Keratinocyte (primary cell): ENCODE measurements at regions not wholly inside any gene's neighbourhood (a gene's known extent, or its start where the extent isn't known, plus 50 kb on each side); places are given as distances from the start of the nearest gene placed in this dataset.

Experiments
- DNase-seq: peaks from one replicate; pipeline ENCODE4 v3.0.0-alpha.2; 2011; ENCODE audit warnings: low read depth, missing footprints, low spot score
- FAIRE-seq: peaks from 2 replicates; lab custom pipeline; 2011; peaks lifted over from hg19 to GRCh38; lab: Jason Lieb, UNC
- H2AFZ ChIP-seq: 2 replicates; pipeline ENCODE4 v1.6.0; 2012; ENCODE audit warnings: low read length, control low read depth, inconsistent platforms; ENCODE audit not compliant: control insufficient read depth
- H3K27ac ChIP-seq: 2 replicates; pipeline ENCODE4 v1.5.1; 2011; ENCODE audit warnings: low read length; ENCODE audit not compliant: control insufficient read depth, insufficient read depth
- H3K27me3 ChIP-seq: 3 replicates; pipeline ENCODE4 v1.6.0; 2011; ENCODE audit warnings: low read length; ENCODE audit not compliant: control insufficient read depth, insufficient read depth; ENCODE audit errors: extremely low read depth
- H3K36me3 ChIP-seq, 2 experiments: 2 replicates in 1 of 2; 3 replicates in 1 of 2; pipeline ENCODE4 v1.5.1; 2011; ENCODE audit warnings: low read length in 2 of 2, mild to moderate bottlenecking in 1 of 2; ENCODE audit not compliant: control insufficient read depth in 2 of 2, insufficient read depth in 2 of 2; ENCODE audit errors: extremely low read depth in 1 of 2
- H3K4me1 ChIP-seq: 3 replicates; pipeline ENCODE4 v1.5.1; 2011; ENCODE audit warnings: low read length; ENCODE audit not compliant: control insufficient read depth, insufficient read depth; ENCODE audit errors: extremely low read depth
- H3K4me2 ChIP-seq: 3 replicates; pipeline ENCODE4 v1.6.0; 2011; ENCODE audit warnings: low read depth, low read length; ENCODE audit not compliant: control insufficient read depth, insufficient read depth; ENCODE audit errors: extremely low read depth
- H3K4me3 ChIP-seq, 3 experiments: fragments of 200-600 bp in 1 of 3; sonication (generic) in 1 of 3; 2 replicates in 2 of 3; 3 replicates in 1 of 3; pipeline ENCODE4 v1.5.1; 2011 to 2016; ENCODE audit warnings: low read length in 3 of 3, mild to moderate bottlenecking in 3 of 3, control low read depth in 2 of 3, inconsistent platforms in 1 of 3, low read depth in 1 of 3, mixed read lengths in 1 of 3, mixed run types in 1 of 3, moderate library complexity in 1 of 3; ENCODE audit not compliant: control insufficient read depth in 2 of 3, insufficient read depth in 2 of 3; ENCODE audit errors: extremely low read depth in 1 of 3
- H3K79me2 ChIP-seq: 2 replicates; pipeline ENCODE4 v1.6.0; 2012; ENCODE audit warnings: low read length; ENCODE audit not compliant: control insufficient read depth, insufficient read depth
- H3K9ac ChIP-seq: 3 replicates; pipeline ENCODE4 v1.6.0; 2011; ENCODE audit warnings: low read length; ENCODE audit not compliant: control insufficient read depth, insufficient read depth; ENCODE audit errors: extremely low read depth
- H3K9me1 ChIP-seq: 3 replicates; pipeline ENCODE4 v1.6.0; 2011; ENCODE audit warnings: low read length; ENCODE audit not compliant: control insufficient read depth, insufficient read depth; ENCODE audit errors: extremely low read depth
- H3K9me3 ChIP-seq: 2 replicates; pipeline ENCODE4 v1.5.1; 2012; ENCODE audit warnings: low read depth, low read length; ENCODE audit not compliant: control insufficient read depth
- H4K20me1 ChIP-seq: 3 replicates; pipeline ENCODE4 v1.6.0; 2011; ENCODE audit warnings: low read length; ENCODE audit not compliant: control insufficient read depth, insufficient read depth; ENCODE audit errors: extremely low read depth
- EZH2 ChIP-seq: IDR thresholded peaks from one replicate; pipeline ENCODE4 v1.6.1; 2012; ENCODE audit warnings: inconsistent platforms, mild to moderate bottlenecking, low read length, moderate library complexity
- dilution Hi-C: fragments of 300-500 bp; cut with MboI; formaldehyde crosslinking; loops from one replicate; pipeline ENCODE4 v1.7.0; 2020; ENCODE audit warnings: low sequenced_read_pairs; ENCODE audit not compliant: extremely low pct_ligation_motif_present
- TF ChIP-seq, protein P1 (sequence below), 3 experiments: IDR thresholded peaks in 1 of 3; conservative IDR thresholded peaks in 1 of 3; optimal IDR thresholded peaks in 1 of 3; 2 replicates in 2 of 3; 3 replicates in 1 of 3; pipeline versions ENCODE3 to v1.5.1; 2011; ENCODE audit warnings: low read length in 3 of 3, mild to moderate bottlenecking in 3 of 3, moderate library complexity in 2 of 3, control low read depth in 1 of 3, inconsistent platforms in 1 of 3; ENCODE audit not compliant: insufficient read depth in 2 of 3; ENCODE audit errors: extremely low read depth in 1 of 3

DNA sequence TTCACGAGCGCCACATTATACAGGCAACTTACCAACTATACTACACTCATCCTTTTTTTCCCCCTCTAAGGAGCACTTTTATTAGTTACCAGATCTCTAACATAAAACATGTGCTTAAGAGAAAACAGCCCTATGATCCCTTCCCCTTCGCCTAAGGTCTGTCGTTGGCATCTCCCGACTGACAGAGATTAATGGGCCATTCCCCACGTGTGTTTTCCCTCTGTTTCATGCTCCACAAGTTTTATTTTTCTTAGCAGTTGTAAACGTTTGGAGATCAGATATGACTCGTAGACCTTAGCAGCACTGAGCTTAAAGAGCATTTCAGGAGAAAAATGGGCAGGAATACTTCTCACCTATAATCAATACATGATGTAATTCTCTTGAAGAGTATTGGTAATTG lies 51.4 kb upstream of the FZD10 start:
- H3K27ac ChIP-seq = no peak overlapping the region
- H3K27me3 ChIP-seq = no peaks in the 10 kb centered on the region
- dilution Hi-C loops = no loop called here

DNA sequence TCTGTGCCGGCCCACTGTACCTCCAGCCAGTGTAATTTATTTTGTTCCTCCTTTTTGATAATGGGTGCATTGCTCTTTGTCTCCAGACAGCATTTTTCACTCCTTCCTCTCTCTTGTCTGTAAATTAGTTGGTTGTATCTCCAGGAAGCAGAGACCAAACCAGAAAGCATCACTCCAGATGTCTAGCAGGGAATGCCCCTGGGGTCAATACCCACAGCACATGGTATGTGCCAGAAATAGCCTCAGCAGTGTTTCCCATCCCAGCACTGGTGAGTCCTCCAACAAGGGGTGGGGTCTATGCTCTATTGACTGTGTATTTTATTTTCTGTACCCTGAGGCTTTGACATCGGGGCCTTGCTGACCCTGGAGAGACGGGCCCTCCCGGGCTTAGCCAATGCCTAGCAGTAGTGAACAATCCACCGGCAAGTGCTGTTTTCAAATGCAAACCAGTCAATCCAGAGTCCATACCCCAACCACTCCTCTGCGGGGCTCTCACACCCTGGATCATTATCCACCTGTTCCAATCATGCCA lies 50.2 kb upstream of the FZD10 start:
- H2AFZ ChIP-seq = no peak overlapping the region
- no peaks in the 10 kb centered on the region for H3K79me2 ChIP-seq
- no peak overlapping the region for H3K9ac ChIP-seq
- no peaks in the 10 kb centered on the region for H3K27me3 ChIP-seq
- H3K9me3 ChIP-seq = no peaks in the 10 kb centered on the region
- H3K36me3 ChIP-seq = no peaks in the 10 kb centered on the region
- no peaks in the 10 kb centered on the region for H4K20me1 ChIP-seq
- H3K9me1 ChIP-seq = no peaks in the 10 kb centered on the region
- FAIRE-seq = no peak
- DNase-seq = no peak
- no peak overlapping the region for H3K4me2 ChIP-seq
- no peak for TF ChIP-seq EZH2
- TF ChIP-seq, protein P1, sequence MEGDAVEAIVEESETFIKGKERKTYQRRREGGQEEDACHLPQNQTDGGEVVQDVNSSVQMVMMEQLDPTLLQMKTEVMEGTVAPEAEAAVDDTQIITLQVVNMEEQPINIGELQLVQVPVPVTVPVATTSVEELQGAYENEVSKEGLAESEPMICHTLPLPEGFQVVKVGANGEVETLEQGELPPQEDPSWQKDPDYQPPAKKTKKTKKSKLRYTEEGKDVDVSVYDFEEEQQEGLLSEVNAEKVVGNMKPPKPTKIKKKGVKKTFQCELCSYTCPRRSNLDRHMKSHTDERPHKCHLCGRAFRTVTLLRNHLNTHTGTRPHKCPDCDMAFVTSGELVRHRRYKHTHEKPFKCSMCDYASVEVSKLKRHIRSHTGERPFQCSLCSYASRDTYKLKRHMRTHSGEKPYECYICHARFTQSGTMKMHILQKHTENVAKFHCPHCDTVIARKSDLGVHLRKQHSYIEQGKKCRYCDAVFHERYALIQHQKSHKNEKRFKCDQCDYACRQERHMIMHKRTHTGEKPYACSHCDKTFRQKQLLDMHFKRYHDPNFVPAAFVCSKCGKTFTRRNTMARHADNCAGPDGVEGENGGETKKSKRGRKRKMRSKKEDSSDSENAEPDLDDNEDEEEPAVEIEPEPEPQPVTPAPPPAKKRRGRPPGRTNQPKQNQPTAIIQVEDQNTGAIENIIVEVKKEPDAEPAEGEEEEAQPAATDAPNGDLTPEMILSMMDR (optimal IDR thresholded peaks at IDR 0.05 in 1 of 3, IDR thresholded peaks at IDR 0.05 in 1 of 3, conservative IDR thresholded peaks at IDR 0.05 in 1 of 3; ENCODE audit: extremely low read depth in 1 of 3, insufficient read depth in 2 of 3, low read length in 3 of 3) = no peak
- H3K4me1 ChIP-seq = peaks cover under 1% of the 10 kb centered on the region
- no peak overlapping the region for H3K27ac ChIP-seq
- no peak overlapping the region for H3K4me3 ChIP-seq
- dilution Hi-C loops = no loop called here

More for the DNA sequence above, 51.4 kb upstream of the FZD10 start:
- no peaks in the 10 kb centered on the region for H3K9me3 ChIP-seq
- no peak for TF ChIP-seq EZH2
- TF ChIP-seq, protein P1 (optimal IDR thresholded peaks at IDR 0.05 in 1 of 3, IDR thresholded peaks at IDR 0.05 in 1 of 3, conservative IDR thresholded peaks at IDR 0.05 in 1 of 3; ENCODE audit: extremely low read depth in 1 of 3, insufficient read depth in 2 of 3, low read length in 3 of 3) = no peak
- no peaks in the 10 kb centered on the region for H3K4me1 ChIP-seq
- H3K36me3 ChIP-seq = no peaks in the 10 kb centered on the region
- no peak for DNase-seq
- H2AFZ ChIP-seq = no peak overlapping the region
- no peak overlapping the region for H3K4me2 ChIP-seq
- no peak overlapping the region for H3K9ac ChIP-seq
- no peak overlapping the region for H3K4me3 ChIP-seq
- H3K9me1 ChIP-seq = no peaks in the 10 kb centered on the region
- no peaks in the 10 kb centered on the region for H4K20me1 ChIP-seq
- no peaks in the 10 kb centered on the region for H3K79me2 ChIP-seq
- FAIRE-seq = no peak
